ENCODE measurements at regions not wholly inside any gene's neighbourhood (a gene's known extent, or its start where the extent isn't known, plus 50 kb on each side); places are given as distances from the start of the nearest gene placed in this dataset.

- TF ChIP-seq POLR2AphosphoS5 (IDR thresholded peaks at IDR 0.05), result no peak
- no peak for TF ChIP-seq POLR2A (IDR thresholded peaks at IDR 0.05)
- TF ChIP-seq CTCF (IDR thresholded peaks at IDR 0.05), result no peak
Measured at GRCh38 chr3:3927965-3928364, 128.7 kb downstream of the LRRN1 start.
